WERI-Rb-1 (cell line): ENCODE measurements at regions not wholly inside any gene's neighbourhood (a gene's known extent, or its start where the extent isn't known, plus 50 kb on each side); places are given as distances from the start of the nearest gene placed in this dataset.

Source experiments
- DNase-seq: peaks from one replicate; pipeline ENCODE4 v3.0.0-alpha.2; 2020
- H3K27ac ChIP-seq: fragments of 250-450 bp; sonication (Bioruptor Pico); 2 replicates; pipeline ENCODE4 v1.5.1; 2020; ENCODE audit warnings: mild to moderate bottlenecking, moderate library complexity
- H3K27me3 ChIP-seq: fragments of 250-450 bp; sonication (Bioruptor Pico); 2 replicates; pipeline ENCODE4 v1.5.1; 2021; ENCODE audit warnings: mild to moderate bottlenecking, low read depth, moderate library complexity; ENCODE audit not compliant: insufficient read depth, severe bottlenecking
- H3K36me3 ChIP-seq: fragments of 250-450 bp; sonication (Bioruptor Pico); 2 replicates; pipeline ENCODE4 v1.5.1; 2020; ENCODE audit warnings: mild to moderate bottlenecking, moderate library complexity
- H3K4me3 ChIP-seq: 2 replicates; pipeline ENCODE4 v1.5.1; 2011; ENCODE audit warnings: low read depth, mild to moderate bottlenecking, control low read depth, low read length
- H3K9me3 ChIP-seq: fragments of 250-450 bp; sonication (Bioruptor Pico); 2 replicates; pipeline ENCODE4 v1.5.1; 2021; ENCODE audit warnings: mild to moderate bottlenecking, moderate library complexity; ENCODE audit not compliant: severe bottlenecking
- TF ChIP-seq, protein P1 (sequence below): IDR thresholded peaks from 2 replicates; pipeline ENCODE4 v1.5.1; 2011; ENCODE audit warnings: low read depth, mild to moderate bottlenecking, control low read depth, inconsistent platforms, low read length

DNA sequence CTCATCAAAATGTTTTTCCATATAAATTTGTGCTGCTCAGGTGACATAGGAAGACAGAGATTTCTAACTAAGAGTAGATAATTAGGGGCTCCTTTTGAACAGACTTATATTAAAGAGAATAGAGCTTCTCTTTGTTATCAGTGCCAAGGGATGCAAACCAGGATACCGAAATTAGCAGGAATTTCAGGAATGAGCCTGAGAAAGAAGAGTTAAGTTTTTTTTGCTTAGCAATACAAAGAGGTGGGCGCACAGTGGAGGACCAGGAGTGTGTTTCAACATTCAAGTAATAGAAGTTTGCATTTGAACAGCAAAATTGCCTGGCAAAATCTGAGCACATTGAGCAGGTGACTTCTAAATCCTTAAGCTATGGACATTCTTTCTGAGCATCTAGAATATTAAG, 541.3 kb downstream of the GBA3 start:
- no peaks in the 10 kb centered on the region for H3K9me3 ChIP-seq
- no peak overlapping the region for H3K27ac ChIP-seq
- DNase-seq, result no peak
- no peaks in the 10 kb centered on the region for H3K36me3 ChIP-seq
- no peaks in the 10 kb centered on the region for H3K27me3 ChIP-seq
- H3K4me3 ChIP-seq, result no peak overlapping the region
- TF ChIP-seq, protein P1, sequence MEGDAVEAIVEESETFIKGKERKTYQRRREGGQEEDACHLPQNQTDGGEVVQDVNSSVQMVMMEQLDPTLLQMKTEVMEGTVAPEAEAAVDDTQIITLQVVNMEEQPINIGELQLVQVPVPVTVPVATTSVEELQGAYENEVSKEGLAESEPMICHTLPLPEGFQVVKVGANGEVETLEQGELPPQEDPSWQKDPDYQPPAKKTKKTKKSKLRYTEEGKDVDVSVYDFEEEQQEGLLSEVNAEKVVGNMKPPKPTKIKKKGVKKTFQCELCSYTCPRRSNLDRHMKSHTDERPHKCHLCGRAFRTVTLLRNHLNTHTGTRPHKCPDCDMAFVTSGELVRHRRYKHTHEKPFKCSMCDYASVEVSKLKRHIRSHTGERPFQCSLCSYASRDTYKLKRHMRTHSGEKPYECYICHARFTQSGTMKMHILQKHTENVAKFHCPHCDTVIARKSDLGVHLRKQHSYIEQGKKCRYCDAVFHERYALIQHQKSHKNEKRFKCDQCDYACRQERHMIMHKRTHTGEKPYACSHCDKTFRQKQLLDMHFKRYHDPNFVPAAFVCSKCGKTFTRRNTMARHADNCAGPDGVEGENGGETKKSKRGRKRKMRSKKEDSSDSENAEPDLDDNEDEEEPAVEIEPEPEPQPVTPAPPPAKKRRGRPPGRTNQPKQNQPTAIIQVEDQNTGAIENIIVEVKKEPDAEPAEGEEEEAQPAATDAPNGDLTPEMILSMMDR, result no peak

DNA sequence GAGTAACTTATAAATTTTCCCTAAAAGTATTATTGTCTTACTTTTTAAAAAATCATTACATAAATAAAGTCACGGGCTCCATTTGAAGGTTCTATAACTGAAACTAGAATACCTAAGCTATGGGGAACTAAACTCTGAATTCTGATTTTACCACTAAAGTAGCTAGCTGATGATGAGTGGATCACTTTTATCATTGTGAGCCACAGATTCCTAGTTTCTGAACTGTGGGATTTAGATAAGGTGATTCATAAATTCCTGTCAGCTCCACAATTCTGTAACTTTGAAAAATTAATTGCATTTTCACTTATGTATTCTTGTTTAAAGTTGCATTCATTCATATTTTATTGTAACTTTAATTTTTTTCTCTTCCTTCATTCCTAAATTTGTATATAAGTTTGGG, 540.9 kb downstream of the GBA3 start:
- Histone ChIP-seq H3K4me3 (no peak overlapping the region), H3K9me3 (no peaks in the 10 kb centered on the region), H3K27ac (no peak overlapping the region), H3K27me3 (no peaks in the 10 kb centered on the region), H3K36me3 (no peaks in the 10 kb centered on the region)
- no peak for DNase-seq
- TF ChIP-seq, protein P1, result no peak

DNA sequence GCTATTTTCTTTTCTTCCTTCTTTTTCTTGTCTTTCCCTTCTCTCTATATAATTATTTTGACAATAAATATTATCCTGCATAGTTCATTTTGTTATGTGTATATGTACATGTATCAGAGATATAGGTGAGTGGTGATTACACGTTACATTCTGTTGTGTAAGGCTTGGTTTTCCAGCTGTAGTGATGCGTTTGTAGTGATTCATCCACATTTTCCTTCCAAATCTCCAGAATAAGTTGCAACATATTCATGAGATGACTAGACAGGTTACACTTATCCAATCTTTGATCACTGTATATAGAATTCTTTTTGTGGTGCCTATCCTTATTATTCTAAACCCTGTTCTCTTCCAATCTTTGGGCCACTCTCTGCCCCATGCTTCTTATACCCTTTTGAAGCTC, 540.2 kb downstream of the GBA3 start:
- Histone ChIP-seq H3K4me3 (no peak overlapping the region), H3K27ac (no peak overlapping the region), H3K36me3 (no peaks in the 10 kb centered on the region), H3K27me3 (no peaks in the 10 kb centered on the region), H3K9me3 (no peaks in the 10 kb centered on the region)
- no peak for DNase-seq
- TF ChIP-seq, protein P1, result no peak

DNA sequence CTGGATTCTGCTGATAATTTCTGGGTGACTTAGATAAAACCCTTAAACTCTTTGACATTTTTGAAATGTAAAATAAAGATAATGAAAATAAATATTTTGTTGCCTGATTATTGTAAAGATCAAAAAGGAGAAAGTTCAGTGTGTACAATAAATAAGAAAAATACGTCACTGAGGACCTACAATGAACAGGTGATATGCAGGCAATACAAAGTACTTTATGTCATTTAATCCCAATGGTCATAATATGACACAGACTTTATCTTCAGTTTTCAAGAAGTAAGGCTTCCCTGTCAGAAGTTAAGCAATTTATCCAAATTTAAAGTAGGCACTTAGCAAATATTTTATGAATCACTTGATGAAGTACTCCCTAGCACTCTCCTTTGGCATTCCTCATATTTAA, 532.8 kb downstream of the GBA3 start:
- H3K27ac ChIP-seq, result no peak overlapping the region
- TF ChIP-seq, protein P1, result no peak
- H3K36me3 ChIP-seq, result no peaks in the 10 kb centered on the region
- no peak overlapping the region for H3K4me3 ChIP-seq
- H3K9me3 ChIP-seq, result no peaks in the 10 kb centered on the region
- DNase-seq, result no peak
- H3K27me3 ChIP-seq, result no peaks in the 10 kb centered on the region

DNA sequence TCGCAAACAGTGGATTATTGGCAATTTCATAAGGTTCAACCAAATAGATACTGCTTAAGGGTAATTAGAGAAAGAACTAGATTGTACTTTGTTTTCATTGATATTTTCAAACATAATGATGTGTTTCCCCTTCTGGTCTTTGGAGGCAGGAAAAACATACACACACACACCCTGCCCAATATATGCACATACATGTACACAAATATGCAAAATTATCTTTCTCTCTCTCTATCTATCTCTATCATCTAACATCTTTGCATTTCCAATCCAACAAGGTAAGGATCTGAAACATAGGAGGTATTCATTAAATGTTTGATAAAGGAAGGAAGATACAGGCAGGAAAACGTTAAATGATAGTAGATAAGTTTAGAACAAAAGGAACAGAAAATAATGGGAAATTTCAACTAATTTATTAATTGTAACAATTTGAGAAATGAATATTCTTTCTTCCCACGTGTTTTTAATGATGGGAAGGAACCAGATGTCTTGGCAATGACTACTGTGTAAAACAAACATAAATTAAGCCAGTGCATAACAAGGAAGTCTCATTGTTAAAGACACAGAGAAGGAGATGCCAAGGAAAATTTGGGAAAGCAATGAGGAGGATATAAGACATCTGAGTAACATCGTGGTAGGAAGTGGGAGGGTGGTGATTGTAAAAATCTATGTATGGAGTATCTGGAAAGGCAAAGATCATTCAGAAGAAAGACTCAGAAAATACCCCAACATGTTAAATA, 532.1 kb downstream of the GBA3 start:
- Histone ChIP-seq H3K36me3 (no peaks in the 10 kb centered on the region), H3K9me3 (no peaks in the 10 kb centered on the region), H3K27me3 (no peaks in the 10 kb centered on the region), H3K4me3 (no peak overlapping the region), H3K27ac (no peak overlapping the region)
- DNase-seq, result no peak
- TF ChIP-seq, protein P1, result no peak

DNA sequence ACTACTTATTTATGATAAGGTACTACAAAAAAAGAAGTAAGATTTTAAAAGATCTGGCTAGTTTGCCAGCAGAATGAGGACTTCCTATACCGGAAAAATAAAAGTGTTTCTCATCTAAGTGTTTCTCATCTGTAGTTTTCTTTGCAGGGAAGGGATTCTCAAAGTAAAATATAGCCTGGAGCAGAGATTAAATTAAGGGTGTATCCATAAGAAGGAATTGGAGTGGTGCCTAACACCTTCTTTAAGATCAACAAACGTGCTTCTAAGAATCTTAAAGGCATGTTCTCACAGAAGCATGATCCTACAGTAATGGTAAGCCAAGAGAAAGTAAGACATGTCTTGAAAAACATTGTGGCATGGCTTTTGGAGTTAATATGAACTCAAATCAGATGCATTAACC, 528.2 kb downstream of the GBA3 start:
- no peak for DNase-seq
- no peaks in the 10 kb centered on the region for H3K36me3 ChIP-seq
- TF ChIP-seq, protein P1, result no peak
- no peak overlapping the region for H3K27ac ChIP-seq
- no peaks in the 10 kb centered on the region for H3K9me3 ChIP-seq
- no peaks in the 10 kb centered on the region for H3K27me3 ChIP-seq
- H3K4me3 ChIP-seq, result no peak overlapping the region
